Body of pancreas (tissue), 4 donors: ENCODE measurements at regions not wholly inside any gene's neighbourhood (a gene's known extent, or its start where the extent isn't known, plus 50 kb on each side); places are given as distances from the start of the nearest gene placed in this dataset.

Source experiments
- POLR2A ChIP-seq, 3 donors: fragments of 450-650 bp; IDR thresholded peaks; one replicate each; pipeline ENCODE4 v1.6.1; 2016; ENCODE audit warnings: antibody characterized with exemption in 3 of 3, mild to moderate bottlenecking in 2 of 3
- TF ChIP-seq, protein P1 (sequence below), 7 experiments: fragments of 450-650 bp in 4 of 7; fragments of 200-600 bp in 3 of 7; sonication (generic) in 3 of 7; IDR thresholded peaks; one replicate each; pipeline ENCODE4 v1.5.1; 2016 to 2019; ENCODE audit warnings: antibody characterized with exemption in 7 of 7

DNA sequence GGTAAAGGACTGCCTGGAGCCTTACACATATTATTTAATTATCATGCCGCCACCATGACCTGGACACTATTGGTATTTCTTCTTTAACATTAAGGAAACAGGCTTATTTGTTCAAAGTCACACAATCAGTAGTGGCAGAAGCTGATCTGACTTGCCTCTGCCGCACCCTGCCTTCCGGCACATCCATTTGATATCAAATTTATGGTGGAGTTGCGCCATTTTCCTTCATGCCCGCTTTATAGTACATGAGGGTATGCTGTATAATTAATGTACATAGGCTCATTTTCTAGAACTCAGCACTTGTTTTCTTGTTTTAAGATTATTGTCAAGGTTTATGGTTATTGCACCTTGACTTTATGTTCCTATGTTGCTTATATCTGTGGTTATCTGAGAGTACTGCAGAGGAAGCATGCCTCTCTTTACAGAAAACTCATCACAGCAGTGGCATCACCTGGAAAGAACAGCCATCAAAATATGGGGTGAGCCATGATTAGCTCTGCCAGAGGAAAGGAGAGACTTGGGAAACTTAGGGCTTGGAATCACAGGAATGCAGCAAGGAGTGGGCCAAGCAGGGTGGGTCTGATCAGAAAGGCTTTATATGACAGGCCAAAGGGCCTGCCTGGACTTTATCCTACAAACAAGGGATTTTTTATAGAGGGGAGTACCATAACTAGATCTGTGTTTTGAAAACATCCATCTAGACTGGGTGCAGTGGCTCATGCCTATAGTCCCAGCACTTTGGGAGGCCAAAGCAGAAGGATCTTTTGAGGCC lies 72.2 kb upstream of the GJB5 start:
- TF ChIP-seq, protein P1, sequence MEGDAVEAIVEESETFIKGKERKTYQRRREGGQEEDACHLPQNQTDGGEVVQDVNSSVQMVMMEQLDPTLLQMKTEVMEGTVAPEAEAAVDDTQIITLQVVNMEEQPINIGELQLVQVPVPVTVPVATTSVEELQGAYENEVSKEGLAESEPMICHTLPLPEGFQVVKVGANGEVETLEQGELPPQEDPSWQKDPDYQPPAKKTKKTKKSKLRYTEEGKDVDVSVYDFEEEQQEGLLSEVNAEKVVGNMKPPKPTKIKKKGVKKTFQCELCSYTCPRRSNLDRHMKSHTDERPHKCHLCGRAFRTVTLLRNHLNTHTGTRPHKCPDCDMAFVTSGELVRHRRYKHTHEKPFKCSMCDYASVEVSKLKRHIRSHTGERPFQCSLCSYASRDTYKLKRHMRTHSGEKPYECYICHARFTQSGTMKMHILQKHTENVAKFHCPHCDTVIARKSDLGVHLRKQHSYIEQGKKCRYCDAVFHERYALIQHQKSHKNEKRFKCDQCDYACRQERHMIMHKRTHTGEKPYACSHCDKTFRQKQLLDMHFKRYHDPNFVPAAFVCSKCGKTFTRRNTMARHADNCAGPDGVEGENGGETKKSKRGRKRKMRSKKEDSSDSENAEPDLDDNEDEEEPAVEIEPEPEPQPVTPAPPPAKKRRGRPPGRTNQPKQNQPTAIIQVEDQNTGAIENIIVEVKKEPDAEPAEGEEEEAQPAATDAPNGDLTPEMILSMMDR (IDR thresholded peaks at IDR 0.05), result no peak
- no peak for TF ChIP-seq POLR2A (IDR thresholded peaks at IDR 0.05)
